Stimulated activated CD8-positive, alpha-beta memory T cell treated with anti-CD3 and anti-CD28 coated beads, Interleukin-12 subunit alpha, Interleukin-12 subunit beta, amount 100 ng/mL, for 4 hours (primary cell): ENCODE measurements at regions not wholly inside any gene's neighbourhood (a gene's known extent, or its start where the extent isn't known, plus 50 kb on each side); places are given as distances from the start of the nearest gene placed in this dataset.

Experiments
- DNase-seq: peaks from one replicate; pipeline ENCODE4 v3.0.0-alpha.2; 2020; ENCODE audit warnings: low read depth

- no peak for DNase-seq
These were observed 213.8 kb upstream of the LDB2 start for GRCh38 chr4:17112292-17112659.

GRCh38 chr4:17109126-17109525 lies 210.7 kb upstream of the LDB2 start:
- DNase-seq, result no peak

GRCh38 chr4:17103231-17103630 lies 204.8 kb upstream of the LDB2 start:
- no peak for DNase-seq

GRCh38 chr4:17098996-17099395 lies 200.6 kb upstream of the LDB2 start:
- no peak for DNase-seq

GRCh38 chr4:17098401-17098800 lies 200.0 kb upstream of the LDB2 start:
- no peak for DNase-seq

DNA sequence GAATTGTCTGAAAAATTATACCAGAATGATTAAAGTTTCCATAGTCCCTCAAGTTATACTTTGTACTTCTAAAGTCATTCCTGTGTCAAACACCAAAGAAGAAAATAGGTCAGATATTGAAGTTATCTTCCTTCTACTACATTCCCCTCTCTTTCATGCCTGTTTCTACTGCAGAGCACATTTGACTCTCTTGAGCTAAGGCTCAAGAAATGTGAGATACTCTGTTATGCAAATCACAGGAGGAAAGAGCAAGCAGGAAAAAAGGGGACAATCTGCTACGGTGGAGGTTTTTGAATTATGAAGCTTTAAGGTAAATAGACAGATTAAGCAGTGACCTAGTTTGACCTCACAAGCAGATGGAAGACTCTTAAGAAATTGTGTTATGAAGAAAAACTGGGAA lies 198.9 kb upstream of the LDB2 start:
- no peak for DNase-seq

- no peak for DNase-seq
These were observed 198.2 kb upstream of the LDB2 start for GRCh38 chr4:17096692-17097091.

DNA sequence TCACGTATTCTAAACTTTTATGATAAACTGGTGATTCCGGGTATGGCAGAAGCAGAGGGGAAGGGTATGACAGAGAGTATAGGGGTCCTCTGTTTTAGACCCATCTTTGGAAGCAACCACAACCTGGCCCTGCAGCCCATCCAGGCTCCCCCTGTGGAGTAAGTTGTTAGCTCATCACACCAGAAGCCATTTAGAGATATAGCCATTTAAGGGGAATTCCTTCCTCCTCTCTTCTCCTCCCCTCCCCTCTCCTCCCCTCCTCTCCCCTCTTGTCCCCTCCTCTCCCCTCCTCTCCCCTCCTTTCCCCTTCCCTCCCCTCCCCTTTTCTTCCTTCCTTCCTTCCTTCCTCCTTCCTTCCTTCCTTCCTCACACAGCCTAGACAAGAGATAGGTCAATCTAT lies 197.3 kb upstream of the LDB2 start:
- DNase-seq, result no peak

DNA sequence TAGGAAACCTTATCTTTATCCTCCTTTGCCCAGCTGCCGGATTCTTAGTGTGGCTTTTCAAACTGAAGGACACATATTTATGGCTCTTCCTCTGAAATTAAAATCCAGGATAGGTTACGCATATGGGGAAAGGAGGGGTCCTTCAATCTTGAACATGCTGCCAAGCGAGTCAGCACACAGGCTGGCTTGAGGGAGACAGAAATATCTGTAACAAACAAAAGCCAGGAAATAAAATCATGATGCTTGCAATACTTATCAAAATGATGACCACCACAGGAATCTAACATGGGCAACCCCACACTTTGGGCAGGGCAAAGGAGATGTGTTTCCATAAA lies 196.4 kb upstream of the LDB2 start:
- DNase-seq, result no peak

DNA sequence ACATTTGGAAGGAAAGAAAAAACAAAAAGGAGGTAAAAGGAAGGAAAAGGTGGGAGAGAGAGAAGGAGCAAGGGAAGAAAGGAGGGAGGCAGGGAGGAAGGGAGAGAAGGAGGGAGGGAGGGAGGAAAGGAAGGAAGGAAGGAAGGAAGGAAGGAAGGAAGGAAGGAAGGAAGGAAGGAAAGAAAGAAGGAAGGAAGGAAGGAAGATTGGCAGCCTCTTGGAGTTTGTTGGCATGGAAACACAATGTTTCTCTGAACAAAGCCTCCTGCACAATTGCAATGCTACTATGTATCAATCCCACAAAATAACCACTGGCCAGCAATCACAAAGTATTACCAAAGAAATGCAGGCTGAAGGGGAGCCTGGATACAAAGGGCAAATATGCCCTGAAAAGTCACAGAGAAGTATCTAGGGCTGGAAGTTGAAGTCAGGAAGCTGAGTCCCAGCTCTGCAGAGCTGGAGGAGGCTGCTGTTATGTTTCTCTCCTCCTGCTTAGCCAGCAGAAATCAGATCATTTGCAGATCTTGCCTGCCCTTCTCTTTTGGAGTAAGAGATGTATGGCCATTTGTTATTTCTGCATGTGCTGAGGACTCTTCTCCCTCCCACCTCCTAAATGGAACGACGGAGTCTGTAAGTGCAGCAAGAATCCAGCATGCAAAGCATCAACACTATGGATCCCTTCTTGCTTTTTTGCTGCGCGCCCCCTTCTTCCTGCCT lies 195.9 kb upstream of the LDB2 start:
- DNase-seq, result no peak

DNA sequence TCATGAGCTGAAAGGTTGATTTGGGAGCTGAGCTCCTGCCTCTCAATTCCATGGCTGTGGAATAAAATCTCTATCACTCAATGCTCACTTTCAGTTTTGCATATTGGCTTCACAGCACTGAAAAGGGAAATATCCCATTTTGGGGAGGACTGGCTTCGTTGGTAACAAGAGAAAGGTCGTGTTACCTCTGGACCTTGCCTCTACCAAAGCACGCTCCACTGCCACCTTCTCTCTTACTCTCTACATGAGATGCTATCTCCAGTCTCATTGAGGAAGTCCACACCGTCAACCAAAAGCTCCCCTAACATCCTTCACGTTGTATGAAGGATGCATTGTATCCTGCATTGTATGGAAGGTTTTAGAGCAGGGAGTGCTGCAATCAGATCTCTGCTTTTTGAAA lies 195.0 kb upstream of the LDB2 start:
- DNase-seq, result no peak

DNA sequence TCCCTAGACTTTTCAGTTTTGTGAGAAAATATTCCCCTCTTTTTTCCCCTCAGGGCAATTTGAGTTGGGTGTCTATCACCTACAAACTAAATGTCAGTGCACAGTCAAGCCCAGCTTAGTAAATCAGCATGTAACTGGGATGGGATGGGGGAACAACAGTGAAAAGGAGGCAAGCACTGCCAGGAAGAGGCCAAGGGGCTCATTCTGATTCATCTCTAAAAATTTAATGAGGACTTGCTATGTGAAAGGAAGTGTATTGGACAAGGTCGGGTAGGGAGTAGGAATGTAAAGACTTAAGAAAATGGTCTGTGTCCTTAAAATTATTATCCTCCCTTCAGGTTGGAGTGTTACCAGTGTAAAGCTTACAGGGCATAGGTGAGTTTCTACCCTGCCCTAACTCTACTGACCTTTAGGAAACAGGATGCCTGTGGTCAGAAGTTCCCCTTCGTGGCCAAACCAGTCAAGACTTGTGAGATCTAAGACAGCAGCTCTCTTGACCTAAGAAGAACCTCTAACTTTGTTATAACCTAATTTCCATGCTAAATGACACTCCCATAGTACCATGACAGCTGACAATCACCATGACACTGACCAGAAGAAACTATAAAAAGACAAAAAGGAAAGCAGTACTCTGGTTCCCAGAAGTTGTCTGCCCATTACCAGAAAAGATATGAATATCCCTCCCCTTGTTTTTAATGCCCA lies 194.4 kb upstream of the LDB2 start:
- no peak for DNase-seq

DNA sequence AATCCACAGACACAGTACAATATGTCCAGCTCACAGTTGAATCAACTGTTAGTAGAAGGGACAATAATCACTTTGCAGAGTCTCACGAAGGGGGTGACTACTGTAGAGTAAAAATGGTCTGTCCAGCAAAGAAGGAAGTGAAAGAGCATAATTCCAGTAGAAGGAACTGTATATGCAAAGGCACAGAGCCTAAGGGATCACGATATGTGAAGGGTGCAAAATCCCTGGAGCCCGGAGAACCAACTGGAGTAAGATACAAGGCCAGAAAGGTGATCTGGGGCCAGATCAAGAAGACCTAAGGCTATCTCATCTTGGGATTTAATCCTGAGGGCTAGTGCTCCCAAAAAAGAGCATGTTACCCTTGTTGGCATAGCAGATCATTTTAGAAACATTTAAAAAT lies 192.7 kb upstream of the LDB2 start:
- no peak for DNase-seq

DNA sequence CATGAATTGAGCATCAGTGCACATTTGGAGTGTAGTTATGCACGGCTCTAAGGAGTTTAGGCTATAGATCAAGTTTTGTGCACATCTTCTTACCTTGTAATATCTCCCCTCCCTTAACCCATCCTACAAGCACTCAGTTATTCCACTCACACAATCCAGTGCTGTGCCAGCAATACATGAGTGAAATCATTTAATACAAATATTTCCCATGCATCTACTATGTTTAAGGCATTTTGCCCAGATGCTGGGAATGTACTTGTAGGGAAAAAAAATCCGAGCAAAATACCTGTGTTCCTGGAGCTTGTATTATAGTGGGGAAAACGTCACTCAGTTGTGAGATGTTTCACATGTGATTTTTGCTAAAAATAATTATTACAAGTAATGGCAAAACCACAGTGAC lies 191.6 kb upstream of the LDB2 start:
- DNase-seq, result no peak

GRCh38 chr4:17085416-17085815 lies 187.0 kb upstream of the LDB2 start:
- no peak for DNase-seq

DNA sequence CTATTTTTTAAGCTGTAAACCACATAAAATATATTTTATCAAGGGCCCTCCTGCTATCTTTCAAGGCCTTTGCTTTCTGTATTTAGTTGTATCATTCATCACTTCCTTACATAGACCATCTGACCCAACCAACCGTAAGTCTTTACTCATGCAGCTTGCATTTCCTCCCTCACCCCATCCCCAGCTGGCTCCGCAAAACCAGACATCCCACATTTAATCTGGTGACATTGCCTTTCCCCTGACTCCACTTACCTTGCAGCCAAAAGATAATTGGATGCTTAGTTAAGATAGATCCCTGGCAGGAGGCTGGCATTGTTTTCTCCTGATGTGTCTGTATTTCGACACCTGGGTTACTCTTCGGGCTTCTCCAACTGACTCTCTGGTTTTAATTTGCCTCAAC lies 183.7 kb upstream of the LDB2 start:
- no peak for DNase-seq

- no peak for DNase-seq
These were observed 182.7 kb upstream of the LDB2 start for GRCh38 chr4:17081179-17081578.

DNA sequence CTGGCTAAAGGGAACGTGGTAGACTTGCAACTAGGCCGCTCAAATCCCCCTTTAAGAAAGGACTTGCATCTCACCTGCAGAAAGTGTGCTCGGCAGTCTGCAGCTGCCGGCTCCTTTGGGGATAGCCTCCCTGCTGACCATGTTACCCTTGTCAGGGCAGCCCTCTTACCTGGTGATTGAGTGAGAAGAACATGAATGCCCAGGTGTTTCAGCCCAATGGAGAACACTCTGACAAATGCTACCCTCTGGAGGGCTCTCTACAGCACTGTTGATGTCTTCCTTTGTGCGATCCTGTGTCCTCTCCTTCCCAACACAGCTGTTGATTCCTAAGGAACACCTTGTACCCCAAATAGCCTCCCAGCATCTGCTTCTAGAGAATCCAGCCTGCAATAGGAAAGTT lies 178.7 kb upstream of the LDB2 start:
- DNase-seq, result no peak

DNA sequence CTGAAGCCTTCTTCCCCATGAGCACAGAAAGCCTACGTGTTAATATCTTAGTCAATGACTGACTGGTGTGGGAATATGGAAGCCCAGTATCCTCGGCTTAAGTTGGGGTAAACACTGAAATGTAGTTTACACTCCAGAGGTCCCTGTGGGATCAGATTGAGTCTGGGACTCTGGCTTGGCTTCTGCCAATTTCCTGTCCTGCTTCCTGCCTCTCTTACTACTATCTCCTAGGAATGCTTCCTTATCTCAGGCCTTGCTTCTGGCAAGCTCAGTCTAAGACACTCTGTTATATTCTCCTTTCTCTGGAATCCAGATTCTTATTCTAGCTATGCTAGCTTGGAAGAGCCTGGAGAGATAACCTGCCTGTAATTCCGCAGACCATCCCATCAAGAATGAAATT lies 174.0 kb upstream of the LDB2 start:
- no peak for DNase-seq

DNA sequence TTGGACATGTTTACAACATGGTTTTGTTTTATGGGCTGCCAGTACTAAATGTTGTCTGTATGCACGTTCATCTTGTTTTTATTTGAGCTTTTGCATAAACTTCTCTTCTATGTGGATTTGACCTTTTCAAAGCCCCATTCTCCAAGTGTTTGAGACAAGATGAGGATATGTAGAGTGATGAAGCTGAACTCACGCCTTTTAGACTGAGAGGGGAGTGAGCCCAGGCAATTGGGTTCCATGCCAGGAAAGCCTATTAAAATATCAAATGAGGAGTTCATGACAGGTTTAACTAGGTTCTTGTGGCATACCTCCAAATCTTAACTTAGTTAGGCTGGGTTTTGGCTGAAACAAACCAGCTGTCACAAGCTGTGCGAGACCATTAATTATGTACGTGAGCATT lies 170.4 kb upstream of the LDB2 start:
- no peak for DNase-seq

- DNase-seq, result no peak
These were observed 169.9 kb upstream of the LDB2 start for GRCh38 chr4:17068392-17068791.

GRCh38 chr4:17066972-17067371 lies 168.5 kb upstream of the LDB2 start:
- no peak for DNase-seq

DNA sequence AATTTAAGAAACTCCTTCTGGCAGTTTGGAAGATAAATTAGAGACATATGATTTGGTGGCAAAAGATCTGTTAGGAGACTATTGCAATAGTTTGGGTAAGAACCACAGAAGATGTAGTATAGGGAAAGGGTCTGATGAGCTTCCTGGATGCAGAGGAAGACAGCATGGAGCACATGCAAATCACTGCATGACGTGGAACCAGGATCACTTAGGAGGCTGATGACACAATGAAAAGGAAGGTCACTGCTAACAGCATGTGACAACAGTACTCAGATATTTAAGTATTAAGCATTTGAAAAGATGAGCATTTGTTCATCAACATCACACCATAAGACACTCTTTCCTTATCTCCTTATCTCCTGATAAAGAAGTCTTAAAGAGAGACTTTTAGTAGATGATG lies 167.8 kb upstream of the LDB2 start:
- DNase-seq, result no peak

- no peak for DNase-seq
These were observed 167.4 kb upstream of the LDB2 start for GRCh38 chr4:17065821-17066220.
